Esophagus squamous epithelium (tissue), 5 donors: ENCODE measurements at regions not wholly inside any gene's neighbourhood (a gene's known extent, or its start where the extent isn't known, plus 50 kb on each side); places are given as distances from the start of the nearest gene placed in this dataset.
"Not testable (repeated sequence)": the region's sequence is repeated elsewhere in the genome, so short reads cannot be mapped to it uniquely, and the experiment has no call there.

Source experiments
- DNase-seq: peaks from one replicate; lab custom pipeline; 2025; lab: John Stamatoyannopoulos, UW
- H3K27ac ChIP-seq, 4 donors: fragments of 200-600 bp; sonication (generic); one replicate each; pipeline ENCODE4 v1.5.1; 2016 to 2019; ENCODE audit warnings: mild to moderate bottlenecking in 1 of 4
- H3K27me3 ChIP-seq, 4 donors: fragments of 200-600 bp; sonication (generic); 1 replicate in 3 of 4; 2 replicates in 1 of 4; pipeline versions ENCODE4 v1.5.1 to v1.6.0; 2017 to 2021; ENCODE audit warnings: antibody characterized with exemption in 1 of 4
- H3K36me3 ChIP-seq, 3 donors: fragments of 200-600 bp; sonication (generic); one replicate each; pipeline ENCODE4 v1.5.1; 2016 to 2019
- H3K4me1 ChIP-seq, 3 donors: fragments of 200-600 bp; sonication (generic); one replicate each; pipeline ENCODE4 v1.5.1; 2017 to 2019
- H3K4me3 ChIP-seq, 4 donors: fragments of 200-600 bp; sonication (generic); 1 replicate in 3 of 4; 2 replicates in 1 of 4; pipeline ENCODE4 v1.5.1; 2016 to 2019; ENCODE audit warnings: mild to moderate bottlenecking in 2 of 4, moderate library complexity in 1 of 4
- H3K9me3 ChIP-seq, 3 donors: fragments of 200-600 bp; sonication (generic); one replicate each; pipeline ENCODE4 v1.5.1; 2016 to 2019
- CTCF ChIP-seq, 6 experiments: fragments of 450-650 bp in 4 of 6; fragments of 200-600 bp in 2 of 6; sonication (generic) in 2 of 6; IDR thresholded peaks; one replicate each; pipeline ENCODE4 v1.5.1; 2016 to 2019; ENCODE audit warnings: antibody characterized with exemption in 6 of 6, mild to moderate bottlenecking in 4 of 6, moderate library complexity in 4 of 6
- POLR2A ChIP-seq, 4 donors: fragments of 450-650 bp; IDR thresholded peaks; one replicate each; pipeline ENCODE4 v1.6.1; 2017; ENCODE audit warnings: antibody characterized with exemption in 4 of 4, mild to moderate bottlenecking in 4 of 4, moderate library complexity in 3 of 4
- WGBS, 2 donors: methylation state at CpG; one replicate each; pipeline ENCODE4 v1.1.5; 2018; 5-methylcytosine and 5-hydroxymethylcytosine counted together
- intact Hi-C: fragments of 100-400 bp; cut with DNase I; formaldehyde crosslinking; loops from one replicate; pipeline ENCODE4 v1.15.0; 2022
- donor health status: DM: yes; HTN: yes; CAD: no.

DNA sequence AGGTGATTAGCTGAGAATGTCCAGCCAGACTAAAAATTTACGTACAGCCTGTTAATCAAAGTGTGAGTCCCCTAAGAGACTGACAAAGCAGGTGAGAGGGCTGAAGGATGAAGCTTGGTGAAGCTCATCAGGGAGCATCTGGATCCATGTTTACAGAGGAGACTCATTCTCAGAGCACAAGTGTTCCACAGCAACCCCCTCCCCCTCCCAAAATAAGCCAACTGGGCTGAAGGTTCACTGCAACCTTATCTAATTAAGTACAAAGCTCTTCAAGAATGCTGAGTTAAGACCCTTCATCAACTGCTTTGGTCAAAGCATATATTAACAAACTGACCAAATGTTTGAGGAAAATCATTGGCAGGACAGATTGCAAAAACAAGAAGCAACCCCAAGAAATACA, 262.6 kb upstream of the ZNF385D start:
- H3K4me1 ChIP-seq, result no peaks in the 10 kb centered on the region
- TF ChIP-seq CTCF (IDR thresholded peaks at IDR 0.05) (no peak), POLR2A (IDR thresholded peaks at IDR 0.05) (no peak)
- no peaks in the 10 kb centered on the region for H3K27me3 ChIP-seq
- DNase-seq, result no peak
- H3K36me3 ChIP-seq, result no peaks in the 10 kb centered on the region
- H3K4me3 ChIP-seq, result no peak overlapping the region
- intact Hi-C loops, result no loop called here
- H3K27ac ChIP-seq, result no peak overlapping the region
- 77 to 86% methylated on average over 1 of the region's 1 CpG for WGBS, 2 donors
- no peaks in the 10 kb centered on the region for H3K9me3 ChIP-seq

DNA sequence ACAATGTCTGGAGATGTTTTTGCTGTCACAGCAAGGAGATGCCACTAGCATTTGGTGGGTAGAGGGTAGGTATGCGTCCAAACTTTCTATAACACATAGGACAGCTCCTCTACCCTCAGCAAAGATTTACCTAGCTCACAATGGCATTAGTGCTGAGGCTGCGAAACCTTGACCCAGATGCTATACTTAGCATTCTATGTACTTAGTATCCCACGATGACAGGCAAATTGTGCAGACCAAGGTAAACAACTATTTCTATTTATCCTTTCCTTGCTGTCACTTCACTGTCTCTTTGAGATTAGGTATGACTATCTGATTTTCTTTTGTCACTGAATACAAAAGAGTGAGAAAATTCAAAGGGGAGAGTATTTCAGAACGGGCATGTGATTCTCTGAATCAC, 265.2 kb upstream of the ZNF385D start:
- DNase-seq, result no peak
- Histone ChIP-seq H3K9me3 (no peaks in the 10 kb centered on the region), H3K4me3 (no peak overlapping the region), H3K4me1 (no peaks in the 10 kb centered on the region), H3K36me3 (no peaks in the 10 kb centered on the region), H3K27ac (no peak overlapping the region), H3K27me3 (no peaks in the 10 kb centered on the region)
- TF ChIP-seq CTCF (IDR thresholded peaks at IDR 0.05) (no peak), POLR2A (IDR thresholded peaks at IDR 0.05) (no peak)
- intact Hi-C loops, result no loop called here
- 39 to 40% methylated on average over 4 of the region's 4 CpGs for WGBS, 2 donors

- H3K36me3 ChIP-seq, H3K27ac ChIP-seq, H3K27me3 ChIP-seq, intact Hi-C loops, H3K9me3 ChIP-seq, H3K4me3 ChIP-seq, DNase-seq, H3K4me1 ChIP-seq: not testable (repeated sequence)
- 80 to 87% methylated on average over 5 of the region's 5 CpGs for WGBS, 2 donors
Measured at GRCh38 chr3:22024638-22025037, 273.6 kb upstream of the ZNF385D start.

DNA sequence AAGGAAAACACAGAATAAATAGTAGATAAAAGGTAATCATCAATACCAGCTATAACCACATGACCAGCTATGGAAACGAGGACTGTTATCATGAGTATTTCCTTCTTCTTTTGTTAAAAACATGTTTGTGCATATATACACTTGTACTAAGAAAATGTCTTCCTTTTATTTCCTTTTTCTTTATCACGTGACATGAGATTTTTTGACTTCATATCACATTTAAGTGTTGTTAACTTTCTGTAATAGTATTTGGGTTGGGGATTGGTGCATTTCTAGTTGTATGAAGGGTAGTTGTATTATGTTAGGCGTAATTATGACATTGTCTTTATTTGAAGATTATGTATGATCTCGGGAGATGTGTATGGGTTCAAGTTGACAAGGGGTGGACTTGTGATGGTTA, 278.5 kb upstream of the ZNF385D start:
- TF ChIP-seq CTCF (IDR thresholded peaks at IDR 0.05) (no peak), POLR2A (IDR thresholded peaks at IDR 0.05) (no peak)
- Histone ChIP-seq H3K4me3 (no peak overlapping the region), H3K27ac (no peak overlapping the region), H3K4me1 (no peaks in the 10 kb centered on the region), H3K9me3 (no peaks in the 10 kb centered on the region), H3K27me3 (no peaks in the 10 kb centered on the region), H3K36me3 (no peaks in the 10 kb centered on the region)
- intact Hi-C loops, result no loop called here
- WGBS, 2 donors, result 67 to 75% methylated on average over 4 of the region's 4 CpGs
- DNase-seq, result no peak

DNA sequence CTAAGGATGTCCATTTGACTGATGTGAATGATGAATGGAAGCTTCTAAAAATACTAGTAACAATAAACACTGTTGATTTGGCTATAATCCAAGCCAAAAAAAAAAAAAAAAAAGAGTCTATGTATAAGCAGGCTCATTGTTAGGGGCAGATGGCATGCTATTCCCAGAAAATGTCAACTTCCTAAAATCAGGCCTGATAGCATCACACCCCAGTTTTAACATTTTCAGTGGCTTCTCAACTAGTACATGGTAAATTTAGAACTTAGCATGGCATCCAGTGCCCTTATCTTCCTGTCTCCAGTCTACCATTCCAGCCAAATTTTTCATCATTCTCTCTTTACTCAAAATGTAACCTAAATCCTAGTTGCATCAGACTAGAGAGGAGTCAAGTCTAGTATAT, 288.2 kb upstream of the ZNF385D start:
- Histone ChIP-seq H3K27ac (no peak overlapping the region), H3K4me3 (no peak overlapping the region), H3K27me3 (no peaks in the 10 kb centered on the region), H3K36me3 (no peaks in the 10 kb centered on the region), H3K4me1 (no peaks in the 10 kb centered on the region), H3K9me3 (no peaks in the 10 kb centered on the region)
- intact Hi-C loops, result no loop called here
- DNase-seq, result no peak
- TF ChIP-seq POLR2A (IDR thresholded peaks at IDR 0.05), result no peak

DNA sequence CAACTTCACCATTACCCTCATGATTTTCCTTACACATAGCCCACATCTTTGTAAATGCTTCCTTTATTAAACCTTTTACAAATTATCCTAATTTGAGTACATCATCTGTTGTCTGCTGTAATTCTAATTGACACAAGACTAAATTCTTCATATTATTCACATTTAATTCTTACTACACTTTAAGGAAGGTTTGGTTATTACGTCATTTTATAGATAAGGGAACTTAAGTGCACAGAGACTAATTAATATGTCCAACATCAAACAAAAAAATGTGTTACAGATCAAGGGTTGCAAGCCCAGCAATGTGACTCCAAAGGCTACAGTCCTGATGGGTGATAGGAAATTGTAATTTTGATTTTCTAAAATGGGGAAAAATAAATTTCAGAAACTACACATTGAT, 289.1 kb upstream of the ZNF385D start:
- WGBS, 2 donors, result 61 to 82% methylated on average over 1 of the region's 1 CpG
- intact Hi-C loops, result no loop called here

More for the DNA sequence above, 289.1 kb upstream of the ZNF385D start:
- H3K36me3 ChIP-seq, result no peaks in the 10 kb centered on the region
- no peak for TF ChIP-seq CTCF (IDR thresholded peaks at IDR 0.05)
- TF ChIP-seq POLR2A (IDR thresholded peaks at IDR 0.05), result no peak
- no peak for DNase-seq
- no peaks in the 10 kb centered on the region for H3K4me1 ChIP-seq
- H3K27ac ChIP-seq, result no peak overlapping the region
- no peaks in the 10 kb centered on the region for H3K9me3 ChIP-seq
- H3K4me3 ChIP-seq, result no peak overlapping the region
- no peaks in the 10 kb centered on the region for H3K27me3 ChIP-seq
